IMR-90 (cell line): ENCODE measurements at regions not wholly inside any gene's neighbourhood (a gene's known extent, or its start where the extent isn't known, plus 50 kb on each side); places are given as distances from the start of the nearest gene placed in this dataset.

ENCODE experiments used
- ATAC-seq: fragments of 200-7000 bp; cut with Tn5 transposase; 2 replicates; pipeline ENCODE4 v1.9.1; 2020; ENCODE audit warnings: low read depth, mild to moderate bottlenecking, moderate library complexity
- BruUV-seq: library from RNA; stranded (reverse); fragments of 400-500 nt; replicated peaks from 2 replicates; lab custom pipeline; 2021; lab: Mats Ljungman, UMichigan
- CTCF ChIA-PET: fragments of 300-600 bp; formaldehyde crosslinking; extraction: SDS; loops from one replicate; lab custom pipeline; 2021; ENCODE audit warnings: antibody characterized with exemption; lab: Yijun Ruan, JAX
- POLR2A ChIA-PET: fragments of 300-600 bp; sonication (Branson Sonifier 250); formaldehyde crosslinking; loops from one replicate; lab custom pipeline; 2022; ENCODE audit warnings: antibody characterized with exemption; ENCODE audit not compliant: unreplicated experiment; lab: Charles Lee
- DNase-seq: peaks from one replicate; pipeline ENCODE4 v3.0.0; 2013
- H2AFZ ChIP-seq: replicated peaks from 2 replicates; pipeline ENCODE3; 2013; ENCODE audit warnings: low read length, mild to moderate bottlenecking; ENCODE audit not compliant: poor library complexity
- H2AK5ac ChIP-seq: 2 replicates; pipeline ENCODE4 v1.6.1; 2013; ENCODE audit warnings: low read depth, low read length, inconsistent platforms
- H2AK9ac ChIP-seq: replicated peaks from 2 replicates; pipeline ENCODE3; 2013; ENCODE audit warnings: mild to moderate bottlenecking, low read depth, low read length, moderate library complexity; ENCODE audit not compliant: poor library complexity
- H2BK120ac ChIP-seq: 2 replicates; pipeline ENCODE4 v1.6.1; 2013; ENCODE audit warnings: low read depth, low read length, inconsistent platforms
- H2BK15ac ChIP-seq: 3 replicates; pipeline ENCODE4 v1.6.1; 2013; ENCODE audit warnings: low read depth, low read length, inconsistent platforms
- H2BK20ac ChIP-seq: 2 replicates; pipeline ENCODE4 v1.6.1; 2013; ENCODE audit warnings: low read depth, mild to moderate bottlenecking, inconsistent platforms, low read length, moderate library complexity
- H2BK5ac ChIP-seq: 2 replicates; pipeline ENCODE4 v1.6.1; 2013; ENCODE audit warnings: mild to moderate bottlenecking, low read depth, low read length, inconsistent platforms; ENCODE audit not compliant: poor library complexity, severe bottlenecking
- H3K14ac ChIP-seq: replicated peaks from 2 replicates; pipeline ENCODE4 v1.6.1; 2013; ENCODE audit warnings: low read depth, low read length, inconsistent platforms
- H3K18ac ChIP-seq: 2 replicates; pipeline ENCODE4 v1.6.1; 2013; ENCODE audit warnings: low read depth, low read length, control low read depth
- H3K23ac ChIP-seq: 2 replicates; pipeline ENCODE4 v1.6.1; 2013; ENCODE audit warnings: low read depth, low read length, inconsistent platforms
- H3K27ac ChIP-seq: 2 replicates; pipeline ENCODE4 v1.5.1; 2013; ENCODE audit warnings: mild to moderate bottlenecking, control low read depth, low read length; ENCODE audit not compliant: insufficient read depth
- H3K27me3 ChIP-seq: 2 replicates; pipeline ENCODE4 v1.6.1; 2013; ENCODE audit warnings: low read length; ENCODE audit not compliant: control insufficient read depth, insufficient read depth
- H3K36me3 ChIP-seq: 2 replicates; pipeline ENCODE4 v1.6.1; 2013; ENCODE audit warnings: low read length, mixed read lengths; ENCODE audit not compliant: control insufficient read depth, insufficient read depth
- H3K4ac ChIP-seq: 2 replicates; pipeline ENCODE4 v1.6.1; 2013; ENCODE audit warnings: low read depth, low read length, inconsistent platforms
- H3K4me1 ChIP-seq: 2 replicates; pipeline ENCODE4 v1.6.1; 2013; ENCODE audit warnings: low read length, mixed read lengths; ENCODE audit not compliant: control insufficient read depth, insufficient read depth
- H3K4me2 ChIP-seq: 2 replicates; pipeline ENCODE4 v1.6.1; 2013; ENCODE audit warnings: low read depth, mild to moderate bottlenecking, control low read depth, low read length, moderate library complexity
- H3K4me3 ChIP-seq: 2 replicates; pipeline ENCODE4 v1.5.1; 2013; ENCODE audit warnings: low read depth, mild to moderate bottlenecking, control low read depth, low read length, moderate library complexity; ENCODE audit not compliant: insufficient read depth
- H3K56ac ChIP-seq: 2 replicates; pipeline ENCODE4 v1.6.1; 2013; ENCODE audit warnings: low read length, inconsistent platforms; ENCODE audit not compliant: insufficient read depth; ENCODE audit errors: extremely low read depth
- H3K79me1 ChIP-seq, 2 experiments: 2 replicates each; pipeline ENCODE4 v1.6.1; 2013; ENCODE audit warnings: low read length in 2 of 2, inconsistent platforms in 1 of 2, low read depth in 1 of 2
- H3K9ac ChIP-seq: 2 replicates; pipeline ENCODE4 v1.6.1; 2013; ENCODE audit warnings: low read depth, low read length, control low read depth
- H3K9me1 ChIP-seq: 2 replicates; pipeline ENCODE4 v1.6.1; 2013; ENCODE audit warnings: low read length, inconsistent platforms; ENCODE audit not compliant: insufficient read depth
- H3K9me3 ChIP-seq: 2 replicates; pipeline ENCODE4 v1.6.1; 2013; ENCODE audit warnings: low read length; ENCODE audit not compliant: control insufficient read depth, insufficient read depth
- H4K20me1 ChIP-seq: 2 replicates; pipeline ENCODE4 v1.6.1; 2013; ENCODE audit warnings: low read length, inconsistent platforms; ENCODE audit not compliant: insufficient read depth
- H4K5ac ChIP-seq: 2 replicates; pipeline ENCODE4 v1.6.1; 2013; ENCODE audit warnings: mild to moderate bottlenecking, low read depth, low read length, control low read depth
- H4K8ac ChIP-seq, 2 experiments: 2 replicates each; pipeline ENCODE4 v1.6.1; 2013; ENCODE audit warnings: low read depth in 2 of 2, low read length in 2 of 2, control low read depth in 1 of 2, inconsistent platforms in 1 of 2
- H4K91ac ChIP-seq: 2 replicates; pipeline ENCODE4 v1.6.1; 2013; ENCODE audit warnings: low read depth, low read length, inconsistent platforms; ENCODE audit not compliant: insufficient read depth
- BHLHE40 ChIP-seq: fragments of 150-350 bp; IDR thresholded peaks from 2 replicates; pipeline ENCODE4 v1.6.1; 2016; ENCODE audit warnings: mild to moderate bottlenecking, low read depth, low read length
- CHD1 ChIP-seq: IDR thresholded peaks from 2 replicates; pipeline ENCODE4 v1.6.1; 2012; ENCODE audit warnings: low read depth, low read length, improper control_type of control experiment
- MAFK ChIP-seq: IDR thresholded peaks from 2 replicates; pipeline ENCODE4 v1.6.1; 2012; ENCODE audit warnings: low read depth, low read length, improper control_type of control experiment
- MXI1 ChIP-seq: IDR thresholded peaks from 2 replicates; pipeline ENCODE4 v1.6.1; 2012; ENCODE audit warnings: low read depth, mild to moderate bottlenecking, low read length, moderate library complexity, borderline replicate concordance
- NFE2L2 ChIP-seq: fragments of 150-350 bp; IDR thresholded peaks from 2 replicates; pipeline ENCODE4 v1.6.1; 2016; ENCODE audit warnings: low read depth, mild to moderate bottlenecking, low read length
- RAD21 ChIP-seq: IDR thresholded peaks from 2 replicates; pipeline ENCODE4 v1.6.1; 2012; ENCODE audit warnings: low read length, improper control_type of control experiment
- RFX5 ChIP-seq: IDR thresholded peaks from 2 replicates; pipeline ENCODE4 v1.8.0; 2012; ENCODE audit warnings: low read depth, mild to moderate bottlenecking, low read length, moderate library complexity
- WGBS, 2 experiments: methylation state at CpG; one replicate each; pipeline versions ENCODE4 v1.1.5 to v1.1.7; 2013; ENCODE audit warnings: missing lambda C conversion rate in 2 of 2; ENCODE audit not compliant: insufficient read length in 1 of 2; ENCODE audit errors: extremely low coverage in 2 of 2; 5-methylcytosine and 5-hydroxymethylcytosine counted together
- dilution Hi-C: fragments of 300-500 bp; cut with HindIII; formaldehyde crosslinking; loops from one replicate; pipeline ENCODE4 v1.14.3; 2018; ENCODE audit warnings: low sequenced_read_pairs; ENCODE audit not compliant: unreplicated experiment
- in situ Hi-C: fragments of 300-500 bp; cut with MboI; formaldehyde crosslinking; loops from 3 replicates; pipeline ENCODE4 v1.14.3; 2019; ENCODE audit warnings: low sequenced_read_pairs, inconsistent platforms, mixed read lengths
- intact Hi-C: fragments of 100-400 bp; cut with micrococcal nuclease; formaldehyde crosslinking; loops from 2 replicates; pipeline ENCODE4 v1.10.0; 2022
- TF ChIP-seq, protein P1 (sequence below): fragments of 150-350 bp; IDR thresholded peaks from 2 replicates; pipeline ENCODE4 v1.6.1; 2016; ENCODE audit warnings: low read depth, mild to moderate bottlenecking, low read length, moderate library complexity, borderline replicate concordance

DNA sequence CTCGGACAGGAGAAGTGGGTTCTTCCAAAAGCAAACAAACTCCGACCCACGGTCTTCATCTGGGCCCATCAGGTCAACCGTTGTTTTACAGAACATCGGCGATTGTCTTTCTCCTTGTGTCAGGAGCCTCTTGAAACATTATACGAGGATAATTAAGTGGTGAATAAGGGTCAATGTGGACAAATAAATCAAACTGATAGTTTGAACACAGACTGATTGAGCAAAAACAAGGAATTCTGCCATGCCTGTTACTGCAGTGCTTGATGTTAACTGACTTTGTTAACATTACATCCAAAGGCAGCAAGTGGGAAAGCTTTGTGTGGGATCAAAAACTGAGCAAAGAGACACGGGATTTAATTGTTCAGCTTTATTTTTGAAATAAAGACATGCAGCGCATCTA, 101.1 kb upstream of the IFNGR1 start:
- WGBS, 2 experiments, result 33% methylated on average over 1 of the region's 9 CpGs; no CpG with 5 or more reads in 1 of the 2 experiments
- H3K4me1 ChIP-seq, result no peaks in the 10 kb centered on the region
- H2AK9ac ChIP-seq, result no peak overlapping the region
- ChIA-PET CTCF (interaction anchor here (2.0 kb wide), 1 partner anchor 226 kb away, joined by 6 read pairs; no protein-coding TSS in a partner anchor), POLR2A (no interaction called here)
- no peak overlapping the region for H4K8ac ChIP-seq
- no peak overlapping the region for H2AFZ ChIP-seq
- H3K14ac ChIP-seq, result no peak overlapping the region
- no peak overlapping the region for H2BK5ac ChIP-seq
- no peak overlapping the region for H3K23ac ChIP-seq
- H4K91ac ChIP-seq, result no peak overlapping the region
- in situ Hi-C loops (no loop called here), intact Hi-C loops (no loop called here), dilution Hi-C loops (no loop called here)
- H3K79me1 ChIP-seq, result no peaks in the 10 kb centered on the region
- H4K5ac ChIP-seq, result no peak overlapping the region
- no peaks in the 10 kb centered on the region for H3K9me1 ChIP-seq
- H3K4me2 ChIP-seq, result no peak overlapping the region
- H2BK120ac ChIP-seq, result no peak overlapping the region
- H2BK20ac ChIP-seq, result no peak overlapping the region
- H3K9ac ChIP-seq, result no peak overlapping the region
- no peak overlapping the region for H2BK15ac ChIP-seq
- no peak for DNase-seq
- H4K20me1 ChIP-seq, result no peaks in the 10 kb centered on the region
- ATAC-seq, result no peak
- no peak overlapping the region for H3K4ac ChIP-seq
- H3K18ac ChIP-seq, result no peak overlapping the region
- peaks cover 16% of the 10 kb centered on the region for H3K27me3 ChIP-seq
- H2AK5ac ChIP-seq, result no peak overlapping the region
- no peaks in the 10 kb centered on the region for H3K9me3 ChIP-seq
- BruUV-seq, result no TSS peak
- no peak overlapping the region for H3K27ac ChIP-seq
- H3K36me3 ChIP-seq, result no peaks in the 10 kb centered on the region
- H3K4me3 ChIP-seq, result no peak overlapping the region
- TF ChIP-seq BHLHE40 (no peak), NFE2L2 (no peak), RAD21 (no peak), MAFK (no peak), MXI1 (no peak), CHD1 (no peak), RFX5 (no peak)
- TF ChIP-seq, protein P1, sequence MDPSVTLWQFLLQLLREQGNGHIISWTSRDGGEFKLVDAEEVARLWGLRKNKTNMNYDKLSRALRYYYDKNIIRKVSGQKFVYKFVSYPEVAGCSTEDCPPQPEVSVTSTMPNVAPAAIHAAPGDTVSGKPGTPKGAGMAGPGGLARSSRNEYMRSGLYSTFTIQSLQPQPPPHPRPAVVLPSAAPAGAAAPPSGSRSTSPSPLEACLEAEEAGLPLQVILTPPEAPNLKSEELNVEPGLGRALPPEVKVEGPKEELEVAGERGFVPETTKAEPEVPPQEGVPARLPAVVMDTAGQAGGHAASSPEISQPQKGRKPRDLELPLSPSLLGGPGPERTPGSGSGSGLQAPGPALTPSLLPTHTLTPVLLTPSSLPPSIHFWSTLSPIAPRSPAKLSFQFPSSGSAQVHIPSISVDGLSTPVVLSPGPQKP, result no peak
- no peak overlapping the region for H3K56ac ChIP-seq
